ENCODE measurements at regions not wholly inside any gene's neighbourhood (a gene's known extent, or its start where the extent isn't known, plus 50 kb on each side); places are given as distances from the start of the nearest gene placed in this dataset.

DNA sequence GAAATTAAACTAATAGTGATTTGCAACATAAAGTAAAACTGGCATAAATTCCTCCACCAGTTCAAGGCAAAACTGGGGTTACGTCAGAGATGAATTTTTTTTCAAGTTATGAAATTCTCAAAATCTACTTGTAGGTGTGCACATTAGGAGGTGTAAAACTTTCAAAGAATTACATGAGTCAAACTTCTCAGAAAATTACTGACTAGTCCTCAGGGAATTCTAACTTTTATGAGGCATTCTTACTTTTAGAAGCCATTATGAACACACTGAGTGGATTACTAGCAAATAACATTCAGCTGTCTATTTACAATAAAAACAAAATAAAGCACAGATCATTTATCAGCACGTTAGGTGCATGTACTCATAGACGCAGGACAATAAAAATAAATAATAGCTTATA, 348.7 kb downstream of the CDH11 start:
- Histone ChIP-seq H3K27ac (ENCODE audit: low read length) (no peak overlapping the region), H3K4me3 (ENCODE audit: low read length) (no peak overlapping the region), H3K36me3 (ENCODE audit: control insufficient read depth, insufficient read depth, low read length) (no peaks in the 10 kb centered on the region), H3K9me3 (ENCODE audit: control insufficient read depth, low read depth, low read length) (no peaks in the 10 kb centered on the region), H3K27me3 (ENCODE audit: control insufficient read depth, insufficient read depth, low read length) (no peaks in the 10 kb centered on the region), H3K4me1 (ENCODE audit: control insufficient read depth, insufficient read depth, low read length) (no peaks in the 10 kb centered on the region)
- DNase-seq: no peak
- WGBS (ENCODE audit: insufficient coverage, low lambda C conversion rate): 62% methylated on average over 2 of the region's 3 CpGs

DNA sequence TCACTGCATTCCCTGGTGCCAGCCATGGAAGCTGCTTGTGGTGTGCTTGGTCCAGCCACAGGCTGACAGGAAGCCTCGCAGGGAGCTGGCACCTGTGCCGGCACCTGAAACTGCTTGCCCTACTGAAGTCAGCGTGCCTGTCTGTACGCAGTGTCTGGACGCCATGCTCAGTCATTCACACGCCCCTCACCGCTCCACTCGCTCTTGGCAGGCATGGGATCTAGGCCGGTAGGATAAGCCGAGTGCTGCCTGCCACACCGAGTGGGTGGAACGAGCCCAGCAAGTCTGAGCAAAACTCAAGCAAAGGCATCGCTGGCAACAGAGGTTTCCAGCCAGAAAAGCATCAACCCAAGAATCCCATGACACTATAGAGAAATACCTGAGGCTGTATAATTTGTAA, 350.6 kb downstream of the CDH11 start:
- no peak overlapping the region for H3K27ac ChIP-seq (ENCODE audit: low read length)
- no peak overlapping the region for H3K4me3 ChIP-seq (ENCODE audit: low read length)
- H3K4me1 ChIP-seq (ENCODE audit: control insufficient read depth, insufficient read depth, low read length): no peaks in the 10 kb centered on the region
- H3K27me3 ChIP-seq (ENCODE audit: control insufficient read depth, insufficient read depth, low read length): no peaks in the 10 kb centered on the region
- no peak for DNase-seq
- no peaks in the 10 kb centered on the region for H3K9me3 ChIP-seq (ENCODE audit: control insufficient read depth, low read depth, low read length)
- no CpG with 5 or more reads among the region's 13 CpGs for WGBS (ENCODE audit: insufficient coverage, low lambda C conversion rate)
- no peaks in the 10 kb centered on the region for H3K36me3 ChIP-seq (ENCODE audit: control insufficient read depth, insufficient read depth, low read length)

DNA sequence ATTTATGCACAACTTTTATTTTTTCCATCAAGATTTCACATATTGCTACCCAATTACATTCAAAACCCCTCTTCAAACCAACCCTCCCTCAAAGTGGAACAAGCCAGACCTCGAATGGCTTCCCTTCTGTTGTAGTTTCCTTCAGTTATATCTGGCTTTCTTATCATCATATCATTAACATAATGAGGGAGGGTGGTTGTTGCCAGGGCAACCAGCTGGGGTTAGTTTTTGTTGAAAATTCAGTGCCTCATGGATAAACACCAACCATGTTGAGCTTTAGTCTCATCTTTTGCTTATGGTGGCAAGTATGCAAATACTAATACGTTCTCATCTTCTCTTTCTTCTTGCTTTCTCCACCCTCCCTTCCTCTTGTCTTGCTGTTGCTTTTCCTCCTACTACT, 359.7 kb downstream of the CDH11 start:
- Histone ChIP-seq H3K27me3 (ENCODE audit: control insufficient read depth, insufficient read depth, low read length) (no peaks in the 10 kb centered on the region), H3K4me3 (ENCODE audit: low read length) (no peak overlapping the region), H3K4me1 (ENCODE audit: control insufficient read depth, insufficient read depth, low read length) (no peaks in the 10 kb centered on the region), H3K36me3 (ENCODE audit: control insufficient read depth, insufficient read depth, low read length) (no peaks in the 10 kb centered on the region), H3K9me3 (ENCODE audit: control insufficient read depth, low read depth, low read length) (no peaks in the 10 kb centered on the region), H3K27ac (ENCODE audit: low read length) (no peak overlapping the region)
- DNase-seq: no peak
- WGBS (ENCODE audit: insufficient coverage, low lambda C conversion rate): 28% methylated on average over 2 of the region's 2 CpGs

DNA sequence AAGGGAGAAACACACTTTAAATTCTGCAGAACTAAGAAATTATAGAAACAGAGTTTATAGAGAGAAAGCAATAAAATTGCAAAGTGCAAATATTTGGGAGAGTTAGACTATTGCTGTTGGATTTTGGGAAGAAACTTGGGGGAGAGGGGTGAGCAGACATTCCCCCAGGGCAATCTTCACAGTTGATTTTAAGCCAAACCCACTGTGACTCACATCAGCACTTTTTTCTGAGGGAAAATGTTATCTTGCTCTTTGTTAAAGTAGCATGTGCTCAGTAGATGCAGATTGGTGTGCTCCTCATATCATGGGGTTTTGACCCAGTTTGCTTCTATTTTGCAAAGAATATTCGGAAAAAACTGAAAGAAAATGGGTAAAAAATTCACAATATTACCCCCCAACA, 367.6 kb downstream of the CDH11 start:
- H3K36me3 ChIP-seq (ENCODE audit: control insufficient read depth, insufficient read depth, low read length): no peaks in the 10 kb centered on the region
- no peak overlapping the region for H3K27ac ChIP-seq (ENCODE audit: low read length)
- 100% methylated on average over 1 of the region's 1 CpG for WGBS (ENCODE audit: insufficient coverage, low lambda C conversion rate)
- no peaks in the 10 kb centered on the region for H3K27me3 ChIP-seq (ENCODE audit: control insufficient read depth, insufficient read depth, low read length)
- no peak overlapping the region for H3K4me3 ChIP-seq (ENCODE audit: low read length)
- DNase-seq: no peak
- no peaks in the 10 kb centered on the region for H3K9me3 ChIP-seq (ENCODE audit: control insufficient read depth, low read depth, low read length)
- no peaks in the 10 kb centered on the region for H3K4me1 ChIP-seq (ENCODE audit: control insufficient read depth, insufficient read depth, low read length)

DNA sequence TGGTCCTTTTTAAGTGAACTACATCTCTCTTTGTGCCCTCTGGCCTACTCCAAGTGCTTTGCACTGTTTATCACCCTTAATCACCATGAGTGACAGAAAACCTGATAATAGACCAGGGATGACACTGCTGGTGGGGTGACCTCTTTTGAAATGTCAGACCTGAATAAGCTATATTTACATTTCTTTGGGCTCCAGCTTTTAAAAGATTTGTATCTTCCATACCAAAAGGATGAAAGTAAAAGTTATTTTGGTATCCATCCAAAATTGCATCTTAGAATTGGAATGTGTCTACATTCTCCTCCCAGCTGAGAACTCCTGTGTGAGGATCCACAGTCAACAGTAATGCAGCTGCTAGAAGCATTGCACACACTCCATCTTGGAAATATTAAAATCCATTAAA, 370.0 kb downstream of the CDH11 start:
- Histone ChIP-seq H3K4me1 (ENCODE audit: control insufficient read depth, insufficient read depth, low read length) (no peaks in the 10 kb centered on the region), H3K27me3 (ENCODE audit: control insufficient read depth, insufficient read depth, low read length) (no peaks in the 10 kb centered on the region), H3K27ac (ENCODE audit: low read length) (no peak overlapping the region), H3K9me3 (ENCODE audit: control insufficient read depth, low read depth, low read length) (no peaks in the 10 kb centered on the region), H3K4me3 (ENCODE audit: low read length) (no peak overlapping the region), H3K36me3 (ENCODE audit: control insufficient read depth, insufficient read depth, low read length) (no peaks in the 10 kb centered on the region)
- DNase-seq: peak in 1 of 2 donors; percentile 21

DNA sequence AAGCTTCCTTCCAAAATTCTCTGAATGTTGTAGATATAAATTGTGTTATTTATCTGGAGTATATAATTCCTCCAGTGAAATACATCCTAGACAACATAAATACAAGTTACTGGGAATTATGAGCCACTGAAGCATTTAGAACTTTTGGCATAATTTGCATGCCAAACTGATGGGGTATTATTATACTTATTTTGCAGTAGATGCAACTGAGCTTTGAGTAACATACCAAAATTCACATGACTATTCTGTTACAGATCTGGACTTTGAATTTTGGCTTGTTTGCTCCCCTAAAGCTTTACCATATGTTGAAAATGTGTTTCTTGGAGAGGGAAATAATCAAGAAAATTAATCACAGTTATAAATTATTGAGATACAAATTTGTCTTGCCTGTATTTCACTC, 372.5 kb downstream of the CDH11 start:
- no peaks in the 10 kb centered on the region for H3K36me3 ChIP-seq (ENCODE audit: control insufficient read depth, insufficient read depth, low read length)
- no peak overlapping the region for H3K4me3 ChIP-seq (ENCODE audit: low read length)
- H3K27ac ChIP-seq (ENCODE audit: low read length): no peak overlapping the region
- DNase-seq: no peak
- no peaks in the 10 kb centered on the region for H3K9me3 ChIP-seq (ENCODE audit: control insufficient read depth, low read depth, low read length)
- H3K27me3 ChIP-seq (ENCODE audit: control insufficient read depth, insufficient read depth, low read length): no peaks in the 10 kb centered on the region
- H3K4me1 ChIP-seq (ENCODE audit: control insufficient read depth, insufficient read depth, low read length): no peaks in the 10 kb centered on the region

DNA sequence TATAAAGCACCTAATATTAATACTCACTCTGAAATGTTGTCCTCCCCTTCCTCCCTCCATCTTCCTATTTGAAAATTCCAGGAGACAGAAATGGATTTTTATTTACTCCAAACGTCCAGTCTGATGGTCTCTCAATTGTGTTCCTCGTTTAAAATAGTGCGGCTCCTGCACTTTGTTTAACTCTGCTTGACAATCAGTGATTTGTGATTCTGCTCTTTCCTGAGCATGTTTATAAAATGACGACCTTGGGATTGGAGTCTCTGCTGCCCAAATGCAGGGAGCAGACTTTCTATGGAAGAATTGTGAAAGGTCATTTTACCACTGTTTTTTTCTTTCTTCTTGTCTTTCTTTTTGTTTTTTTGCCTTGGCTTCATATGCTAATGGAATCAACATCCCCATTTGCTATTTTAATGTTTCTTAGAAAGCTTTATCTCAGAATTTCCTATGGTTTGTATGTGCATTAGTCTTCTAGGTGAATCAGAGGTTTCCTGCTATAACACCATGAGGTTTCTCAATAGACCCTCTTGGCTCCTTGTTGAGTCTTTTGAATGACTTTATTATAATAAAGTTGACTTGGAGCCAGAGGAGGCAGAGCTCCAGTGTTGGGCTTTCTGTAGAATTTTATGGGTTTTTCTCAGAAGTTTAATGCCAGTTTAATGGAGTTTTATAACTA, 376.5 kb downstream of the CDH11 start:
- no CpG with 5 or more reads among the region's 4 CpGs for WGBS (ENCODE audit: insufficient coverage, low lambda C conversion rate)
- no peaks in the 10 kb centered on the region for H3K27me3 ChIP-seq (ENCODE audit: control insufficient read depth, insufficient read depth, low read length)
- H3K9me3 ChIP-seq (ENCODE audit: control insufficient read depth, low read depth, low read length): no peaks in the 10 kb centered on the region
- DNase-seq: no peak
- no peak overlapping the region for H3K4me3 ChIP-seq (ENCODE audit: low read length)
- H3K27ac ChIP-seq (ENCODE audit: low read length): no peak overlapping the region
- no peaks in the 10 kb centered on the region for H3K4me1 ChIP-seq (ENCODE audit: control insufficient read depth, insufficient read depth, low read length)
- H3K36me3 ChIP-seq (ENCODE audit: control insufficient read depth, insufficient read depth, low read length): no peaks in the 10 kb centered on the region

DNA sequence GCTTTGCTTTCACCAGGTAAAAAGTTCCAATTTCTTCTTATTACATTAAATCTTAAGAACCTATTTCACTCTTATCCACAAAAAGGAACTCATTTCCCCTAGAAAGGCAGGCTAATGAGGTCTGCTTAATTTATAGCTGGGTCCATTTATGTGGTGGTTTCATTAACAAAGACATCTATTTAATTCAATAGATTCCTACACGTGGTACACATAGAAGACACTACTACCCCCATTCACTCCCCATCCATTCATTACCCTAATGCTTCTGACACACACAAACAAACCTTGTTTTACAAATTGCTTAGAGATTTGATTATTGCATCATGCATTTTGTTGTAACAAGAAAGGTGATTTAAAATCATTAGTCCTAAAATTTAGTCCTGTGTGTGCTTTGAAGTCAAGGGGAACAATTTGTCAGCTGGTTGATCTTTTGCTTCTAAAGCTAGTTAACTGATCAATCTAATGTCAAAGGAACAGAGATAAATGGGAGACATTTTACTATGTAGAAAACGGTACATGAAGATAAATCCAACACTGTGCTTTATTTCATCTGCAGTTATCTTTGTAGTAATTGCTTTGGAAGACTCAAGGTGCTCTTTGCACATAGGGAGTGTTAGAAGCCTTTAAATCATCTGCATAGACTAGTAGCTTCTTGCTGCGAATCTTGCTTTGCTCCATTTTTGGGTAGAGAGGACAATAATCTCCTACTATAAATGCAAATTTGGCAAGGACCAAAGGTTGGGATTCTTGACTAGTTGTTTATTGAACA, 379.2 kb downstream of the CDH11 start:
- Histone ChIP-seq H3K36me3 (ENCODE audit: control insufficient read depth, insufficient read depth, low read length) (no peaks in the 10 kb centered on the region), H3K4me1 (ENCODE audit: control insufficient read depth, insufficient read depth, low read length) (no peaks in the 10 kb centered on the region), H3K27ac (ENCODE audit: low read length) (no peak overlapping the region), H3K27me3 (ENCODE audit: control insufficient read depth, insufficient read depth, low read length) (no peaks in the 10 kb centered on the region), H3K4me3 (ENCODE audit: low read length) (no peak overlapping the region), H3K9me3 (ENCODE audit: control insufficient read depth, low read depth, low read length) (no peaks in the 10 kb centered on the region)
- no peak for DNase-seq
- 100% methylated on average over 2 of the region's 3 CpGs for WGBS (ENCODE audit: insufficient coverage, low lambda C conversion rate)

DNA sequence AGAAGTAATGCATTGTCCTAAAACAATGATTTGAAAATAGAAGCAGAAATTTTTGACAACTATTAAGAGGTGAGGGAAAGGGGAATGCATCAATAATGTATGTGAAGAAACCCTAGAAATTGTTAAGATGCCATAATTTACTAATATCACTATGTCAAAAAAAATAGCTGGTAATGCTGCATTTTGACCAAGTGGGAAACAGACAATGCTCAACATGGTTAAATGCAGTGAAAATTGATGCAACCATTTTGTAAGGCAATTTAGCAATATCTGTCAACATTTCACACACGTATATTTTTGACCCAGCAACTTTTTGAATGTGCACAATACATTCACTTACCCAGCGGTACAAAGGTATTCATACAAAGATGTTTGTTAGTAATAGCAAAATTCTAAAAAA, 381.6 kb downstream of the CDH11 start:
- Histone ChIP-seq H3K27ac (ENCODE audit: low read length) (no peak overlapping the region), H3K36me3 (ENCODE audit: control insufficient read depth, insufficient read depth, low read length) (no peaks in the 10 kb centered on the region), H3K4me3 (ENCODE audit: low read length) (no peak overlapping the region), H3K27me3 (ENCODE audit: control insufficient read depth, insufficient read depth, low read length) (no peaks in the 10 kb centered on the region), H3K4me1 (ENCODE audit: control insufficient read depth, insufficient read depth, low read length) (no peaks in the 10 kb centered on the region), H3K9me3 (ENCODE audit: control insufficient read depth, low read depth, low read length) (no peaks in the 10 kb centered on the region)
- no peak for DNase-seq
- no CpG with 5 or more reads among the region's 2 CpGs for WGBS (ENCODE audit: insufficient coverage, low lambda C conversion rate)

DNA sequence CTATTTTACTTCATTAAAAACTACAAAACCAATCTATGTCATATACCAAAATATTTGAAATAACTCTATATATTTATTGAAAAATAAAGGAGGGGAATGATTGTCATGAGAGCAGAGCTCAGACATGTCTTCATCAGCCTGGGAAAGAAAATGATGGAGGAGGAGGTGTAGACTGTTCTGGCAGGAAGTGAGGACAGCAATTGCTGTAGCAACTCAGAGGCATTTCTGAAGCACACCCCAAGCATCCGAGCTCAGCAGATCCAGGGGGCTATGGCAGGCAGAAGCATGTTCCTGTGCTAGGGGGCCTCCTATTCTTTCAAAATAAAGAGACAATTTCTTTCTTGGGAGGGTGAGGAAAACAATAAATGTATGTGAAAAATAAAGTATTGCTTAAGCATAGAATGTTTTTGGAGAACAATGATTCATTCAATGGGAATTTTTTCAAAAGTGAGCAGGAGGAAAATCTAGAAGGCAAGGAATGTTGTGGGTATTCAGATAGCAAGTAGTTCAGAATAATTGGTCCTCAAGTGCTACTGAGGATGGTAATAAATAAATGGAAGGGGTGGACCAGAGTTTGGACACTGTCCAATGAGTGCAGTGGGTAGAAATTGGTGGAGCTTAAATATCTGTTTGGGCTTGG, 383.4 kb downstream of the CDH11 start:
- Histone ChIP-seq H3K36me3 (ENCODE audit: control insufficient read depth, insufficient read depth, low read length) (no peaks in the 10 kb centered on the region), H3K27me3 (ENCODE audit: control insufficient read depth, insufficient read depth, low read length) (no peaks in the 10 kb centered on the region), H3K9me3 (ENCODE audit: control insufficient read depth, low read depth, low read length) (no peaks in the 10 kb centered on the region), H3K27ac (ENCODE audit: low read length) (no peak overlapping the region), H3K4me1 (ENCODE audit: control insufficient read depth, insufficient read depth, low read length) (no peaks in the 10 kb centered on the region), H3K4me3 (ENCODE audit: low read length) (no peak overlapping the region)
- WGBS (ENCODE audit: insufficient coverage, low lambda C conversion rate): no CpG with 5 or more reads among the region's 1 CpG
- DNase-seq: no peak

DNA sequence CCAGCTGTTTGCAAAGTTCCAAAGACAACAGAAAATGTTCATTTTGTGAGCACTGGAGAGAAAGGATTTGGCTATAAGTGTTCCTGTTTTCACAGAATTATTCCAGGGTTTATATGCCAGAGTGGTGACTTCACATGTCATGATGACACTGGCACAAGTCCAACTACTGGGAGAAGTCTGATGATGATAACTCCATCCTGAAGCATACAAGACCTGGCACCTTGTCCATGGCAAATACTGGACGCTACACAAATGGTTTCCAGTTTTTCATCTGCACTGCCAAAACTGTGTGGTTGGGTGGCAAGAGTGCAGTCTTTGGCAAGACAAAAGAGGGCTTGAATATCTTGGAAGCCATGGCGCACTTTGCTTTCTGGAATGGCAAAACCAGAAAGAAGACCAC, 385.0 kb downstream of the CDH11 start:
- no peaks in the 10 kb centered on the region for H3K4me1 ChIP-seq (ENCODE audit: control insufficient read depth, insufficient read depth, low read length)
- H3K4me3 ChIP-seq (ENCODE audit: low read length): no peak overlapping the region
- no CpG with 5 or more reads among the region's 2 CpGs for WGBS (ENCODE audit: insufficient coverage, low lambda C conversion rate)
- H3K9me3 ChIP-seq (ENCODE audit: control insufficient read depth, low read depth, low read length): no peaks in the 10 kb centered on the region
- no peak for DNase-seq
- H3K27me3 ChIP-seq (ENCODE audit: control insufficient read depth, insufficient read depth, low read length): no peaks in the 10 kb centered on the region
- no peaks in the 10 kb centered on the region for H3K36me3 ChIP-seq (ENCODE audit: control insufficient read depth, insufficient read depth, low read length)
- H3K27ac ChIP-seq (ENCODE audit: low read length): no peak overlapping the region
